GM10266 (cell line): ENCODE measurements at regions not wholly inside any gene's neighbourhood (a gene's known extent, or its start where the extent isn't known, plus 50 kb on each side); places are given as distances from the start of the nearest gene placed in this dataset.

Source experiments
- DNase-seq: peaks from one replicate; pipeline ENCODE4 v3.0.0; 2012; ENCODE audit errors: extremely low spot score
- CTCF ChIP-seq: IDR thresholded peaks from 2 replicates; pipeline ENCODE4 v1.5.1; 2012; ENCODE audit warnings: mild to moderate bottlenecking, low read depth; ENCODE audit not compliant: control insufficient read depth, insufficient read depth; ENCODE audit errors: missing control alignments

DNA sequence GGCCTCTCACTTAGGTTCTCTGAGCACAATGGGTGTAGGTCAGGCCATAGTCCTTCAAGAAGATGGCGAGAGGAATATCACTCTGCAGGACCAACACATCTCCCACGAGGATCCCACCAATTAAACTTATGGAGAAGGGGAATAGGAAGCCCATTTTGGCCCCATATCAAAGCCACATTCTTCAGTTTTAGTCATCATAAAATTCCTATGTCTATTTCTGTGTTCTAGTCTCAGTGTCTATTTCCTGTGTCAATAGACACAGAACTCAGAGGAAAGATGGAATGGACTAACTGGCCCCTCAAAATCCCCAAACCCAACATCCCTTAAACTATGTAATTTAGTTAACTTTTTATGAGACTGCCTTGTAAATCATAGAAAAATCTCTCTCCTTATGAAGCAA, 216.8 kb downstream of the HACE1 start:
- no peak for TF ChIP-seq CTCF
- no peak for DNase-seq

DNA sequence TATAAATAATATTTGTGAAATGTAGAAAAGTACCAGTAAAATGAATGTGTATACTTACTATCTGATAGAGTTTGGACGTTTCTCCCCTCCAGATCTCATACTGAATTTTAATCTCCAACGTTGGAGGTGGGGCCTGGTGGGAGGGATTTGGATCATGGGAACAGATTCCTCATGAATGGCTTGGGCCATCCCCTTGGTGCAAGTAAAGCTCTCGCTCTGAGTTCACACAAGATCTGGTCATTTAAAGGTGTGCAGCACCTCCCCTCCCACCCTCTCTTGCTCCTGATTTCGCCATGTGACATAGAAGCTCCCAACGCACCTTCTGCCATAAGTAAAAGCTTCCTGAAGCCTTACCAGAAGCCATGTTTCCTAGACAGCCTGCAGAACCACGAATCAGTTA, 219.0 kb downstream of the HACE1 start:
- TF ChIP-seq CTCF = no peak
- no peak for DNase-seq

DNA sequence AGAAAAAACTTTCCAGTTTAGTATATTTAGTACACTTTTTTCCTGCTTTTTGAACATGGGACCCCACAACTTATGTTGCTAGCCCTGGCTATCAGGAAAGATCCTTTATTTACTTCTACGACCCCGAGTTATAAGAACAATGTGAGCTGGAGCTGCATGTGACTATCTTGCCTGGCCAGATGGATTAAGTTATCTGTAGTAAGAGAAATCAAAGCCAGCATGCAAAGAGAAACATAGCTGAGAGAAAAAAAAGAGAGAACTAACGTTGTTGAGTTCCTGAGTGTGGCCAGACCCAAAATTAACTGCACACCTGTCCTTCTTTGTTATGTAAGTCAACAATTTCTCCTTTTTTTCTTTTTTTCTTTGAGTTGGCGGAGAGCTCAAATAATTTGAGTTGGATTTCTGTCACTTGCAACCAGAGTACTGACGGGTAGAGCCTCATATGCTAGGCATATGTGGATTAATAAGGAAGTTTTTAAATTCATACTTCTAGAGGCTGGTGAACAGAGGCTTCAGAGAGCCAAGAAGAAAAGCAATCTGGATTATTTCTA, 219.5 kb downstream of the HACE1 start:
- no peak for DNase-seq
- no peak for TF ChIP-seq CTCF

- peak; percentile 16 for DNase-seq
Measured at GRCh38 chr6:104639668-104640067, 220.1 kb downstream of the HACE1 start.

GRCh38 chr6:104638841-104639290, 220.9 kb downstream of the HACE1 start:
- DNase-seq = no peak
- no peak for TF ChIP-seq CTCF

More at GRCh38 chr6:104639668-104640067, 220.1 kb downstream of the HACE1 start:
- TF ChIP-seq CTCF = no peak

DNA sequence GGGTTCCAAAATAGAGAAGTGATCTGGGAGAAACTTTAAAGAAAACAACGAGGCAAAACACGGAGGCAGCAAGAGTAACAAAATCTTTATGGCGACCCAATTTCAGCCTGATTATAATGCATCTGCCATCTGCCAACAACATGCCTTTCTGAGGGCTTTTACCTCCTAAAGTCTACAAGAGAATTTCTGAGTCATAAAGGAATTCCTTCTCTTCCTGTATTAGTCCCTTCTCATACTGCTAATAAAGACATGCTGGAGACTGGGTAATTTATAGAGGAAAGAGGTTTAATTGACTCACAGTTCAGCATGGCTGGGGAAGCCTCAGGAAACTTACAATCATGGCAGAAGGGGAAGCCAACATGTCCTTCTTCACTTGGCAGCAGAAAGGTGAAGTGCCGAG, 226.6 kb downstream of the HACE1 start:
- no peak for DNase-seq
- no peak for TF ChIP-seq CTCF

DNA sequence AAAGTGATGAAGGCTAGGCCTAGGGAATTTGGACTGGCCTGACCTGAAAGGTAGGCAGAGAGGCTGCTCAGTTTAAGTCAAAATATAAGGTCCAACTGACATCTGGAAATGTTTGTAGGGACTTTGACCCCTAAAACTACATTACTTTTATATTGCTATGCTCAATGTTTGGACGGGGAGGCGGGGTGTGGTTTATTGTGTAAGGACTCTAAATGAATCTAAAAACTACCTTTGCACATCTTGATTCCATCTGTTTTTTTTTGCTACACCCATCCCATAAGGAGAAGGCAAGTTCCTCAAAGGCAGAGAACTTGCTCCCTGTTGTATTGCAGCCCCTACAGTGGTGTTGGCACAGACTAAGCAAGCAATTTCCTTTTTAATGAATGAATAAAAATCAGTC, 227.1 kb downstream of the HACE1 start:
- no peak for DNase-seq
- no peak for TF ChIP-seq CTCF
